Activated CD8-positive, alpha-beta memory T cell treated with anti-CD3 and anti-CD28 coated beads, Interleukin-2, amount 50 U/mL, for 48 hours (primary cell): ENCODE measurements at regions not wholly inside any gene's neighbourhood (a gene's known extent, or its start where the extent isn't known, plus 50 kb on each side); places are given as distances from the start of the nearest gene placed in this dataset.

Experiments
- DNase-seq: peaks from one replicate; pipeline ENCODE4 v3.0.0-alpha.2; 2020

- no peak for DNase-seq
These were observed 77.9 kb upstream of the DOCK9 start for GRCh38 chr13:99055735-99056134.

GRCh38 chr13:99056381-99057014 is 78.6 kb upstream of the DOCK9 start:
- no peak for DNase-seq

GRCh38 chr13:99057310-99057975 is 79.6 kb upstream of the DOCK9 start:
- DNase-seq = no peak

- no peak for DNase-seq
These were observed 80.9 kb upstream of the DOCK9 start for GRCh38 chr13:99058527-99059495.

GRCh38 chr13:99059498-99060075 is 81.7 kb upstream of the DOCK9 start:
- DNase-seq = no peak

- no peak for DNase-seq
These were observed 83.5 kb upstream of the DOCK9 start for GRCh38 chr13:99061411-99061810.

GRCh38 chr13:99062593-99062992 is 84.7 kb upstream of the DOCK9 start:
- DNase-seq = no peak

GRCh38 chr13:99063178-99063577 is 85.3 kb upstream of the DOCK9 start:
- DNase-seq = no peak

GRCh38 chr13:99063952-99064351 is 86.1 kb upstream of the DOCK9 start:
- no peak for DNase-seq

- no peak for DNase-seq
These were observed 86.9 kb upstream of the DOCK9 start for GRCh38 chr13:99064624-99065234.

GRCh38 chr13:99065235-99066015 is 87.6 kb upstream of the DOCK9 start:
- no peak for DNase-seq

GRCh38 chr13:99066219-99066618 is 88.4 kb upstream of the DOCK9 start:
- no peak for DNase-seq

GRCh38 chr13:99067159-99067985 is 89.5 kb upstream of the DOCK9 start:
- no peak for DNase-seq

- no peak for DNase-seq
These were observed 93.3 kb upstream of the DOCK9 start for GRCh38 chr13:99071211-99071610.

GRCh38 chr13:99071666-99072065 is 93.8 kb upstream of the DOCK9 start:
- no peak for DNase-seq

GRCh38 chr13:99072356-99072755 is 94.5 kb upstream of the DOCK9 start:
- DNase-seq = no peak

GRCh38 chr13:99072941-99073340 is 95.1 kb upstream of the DOCK9 start:
- no peak for DNase-seq

GRCh38 chr13:99074693-99075092 is 96.8 kb upstream of the DOCK9 start:
- no peak for DNase-seq

GRCh38 chr13:99075268-99076191 is 97.7 kb upstream of the DOCK9 start:
- DNase-seq = no peak
